Omental fat pad (tissue), 3 donors: ENCODE measurements at regions not wholly inside any gene's neighbourhood (a gene's known extent, or its start where the extent isn't known, plus 50 kb on each side); places are given as distances from the start of the nearest gene placed in this dataset.

Source experiments
- ATAC-seq: fragments of 150-250 bp; one replicate; pipeline ENCODE4 v1.9.1; 2016; ENCODE audit warnings: mild to moderate bottlenecking, moderate library complexity; ENCODE audit not compliant: low FRiP score
- DNase-seq: peaks from one replicate; pipeline ENCODE4 v3.0.0-alpha.2; 2019; ENCODE audit warnings: low spot score
- TF ChIP-seq, protein P1 (sequence below), 3 donors: fragments of 450-650 bp; IDR thresholded peaks; one replicate each; pipeline ENCODE4 v1.5.1; 2016 to 2017; ENCODE audit warnings: antibody characterized with exemption in 3 of 3, mild to moderate bottlenecking in 3 of 3, moderate library complexity in 2 of 3

DNA sequence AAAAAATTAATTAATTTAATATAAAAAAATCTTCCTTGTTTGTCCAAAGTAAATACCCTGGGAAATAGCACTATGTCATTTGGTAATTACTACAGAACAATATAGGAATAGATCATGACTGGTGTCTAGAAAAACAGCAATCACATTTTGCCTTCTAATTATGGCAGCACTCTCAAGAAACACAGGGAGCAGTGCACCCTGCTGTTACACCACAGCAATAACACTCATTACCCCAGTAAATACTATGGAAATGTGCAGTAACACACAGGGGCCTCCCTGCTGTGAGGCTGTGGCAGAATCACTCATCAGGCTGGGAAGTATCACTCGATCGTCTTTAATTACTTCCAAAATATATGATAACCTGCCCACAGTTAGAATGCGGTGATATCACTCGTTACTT is 646.0 kb downstream of the TUSC7 start:
- TF ChIP-seq, protein P1, sequence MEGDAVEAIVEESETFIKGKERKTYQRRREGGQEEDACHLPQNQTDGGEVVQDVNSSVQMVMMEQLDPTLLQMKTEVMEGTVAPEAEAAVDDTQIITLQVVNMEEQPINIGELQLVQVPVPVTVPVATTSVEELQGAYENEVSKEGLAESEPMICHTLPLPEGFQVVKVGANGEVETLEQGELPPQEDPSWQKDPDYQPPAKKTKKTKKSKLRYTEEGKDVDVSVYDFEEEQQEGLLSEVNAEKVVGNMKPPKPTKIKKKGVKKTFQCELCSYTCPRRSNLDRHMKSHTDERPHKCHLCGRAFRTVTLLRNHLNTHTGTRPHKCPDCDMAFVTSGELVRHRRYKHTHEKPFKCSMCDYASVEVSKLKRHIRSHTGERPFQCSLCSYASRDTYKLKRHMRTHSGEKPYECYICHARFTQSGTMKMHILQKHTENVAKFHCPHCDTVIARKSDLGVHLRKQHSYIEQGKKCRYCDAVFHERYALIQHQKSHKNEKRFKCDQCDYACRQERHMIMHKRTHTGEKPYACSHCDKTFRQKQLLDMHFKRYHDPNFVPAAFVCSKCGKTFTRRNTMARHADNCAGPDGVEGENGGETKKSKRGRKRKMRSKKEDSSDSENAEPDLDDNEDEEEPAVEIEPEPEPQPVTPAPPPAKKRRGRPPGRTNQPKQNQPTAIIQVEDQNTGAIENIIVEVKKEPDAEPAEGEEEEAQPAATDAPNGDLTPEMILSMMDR (IDR thresholded peaks at IDR 0.05), result no peak
- no peak for ATAC-seq
- no peak for DNase-seq

DNA sequence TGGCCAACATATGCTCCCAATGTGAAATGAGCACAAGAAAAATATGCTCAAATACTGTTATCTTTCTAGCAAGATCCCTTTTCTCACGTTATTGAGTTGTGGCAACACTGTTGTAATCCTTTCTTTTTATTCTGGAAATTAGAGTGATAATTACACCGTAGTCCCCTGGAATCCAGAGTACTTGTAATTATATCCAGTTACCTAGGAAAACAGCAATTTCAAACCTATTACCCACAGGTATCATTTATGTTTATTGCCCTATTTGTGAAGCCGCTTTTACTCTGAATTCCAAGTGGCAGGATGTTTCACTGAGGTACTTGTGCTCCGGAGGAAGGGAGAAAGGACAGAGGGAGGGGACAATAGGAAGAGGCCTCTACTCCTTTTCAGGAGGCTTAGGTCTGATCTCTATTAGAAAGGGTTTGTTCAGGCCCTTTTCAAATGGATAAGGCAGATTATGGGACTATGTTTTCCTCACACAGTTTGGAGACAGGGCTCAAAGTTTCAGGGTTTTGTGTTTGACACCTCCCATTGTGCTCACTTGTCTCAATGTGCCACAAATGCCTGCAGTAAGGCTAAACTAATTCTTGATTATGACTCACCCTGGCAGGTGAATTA is 646.6 kb downstream of the TUSC7 start:
- no peak for DNase-seq
- no peak for ATAC-seq
- TF ChIP-seq, protein P1 (IDR thresholded peaks at IDR 0.05), result no peak

DNA sequence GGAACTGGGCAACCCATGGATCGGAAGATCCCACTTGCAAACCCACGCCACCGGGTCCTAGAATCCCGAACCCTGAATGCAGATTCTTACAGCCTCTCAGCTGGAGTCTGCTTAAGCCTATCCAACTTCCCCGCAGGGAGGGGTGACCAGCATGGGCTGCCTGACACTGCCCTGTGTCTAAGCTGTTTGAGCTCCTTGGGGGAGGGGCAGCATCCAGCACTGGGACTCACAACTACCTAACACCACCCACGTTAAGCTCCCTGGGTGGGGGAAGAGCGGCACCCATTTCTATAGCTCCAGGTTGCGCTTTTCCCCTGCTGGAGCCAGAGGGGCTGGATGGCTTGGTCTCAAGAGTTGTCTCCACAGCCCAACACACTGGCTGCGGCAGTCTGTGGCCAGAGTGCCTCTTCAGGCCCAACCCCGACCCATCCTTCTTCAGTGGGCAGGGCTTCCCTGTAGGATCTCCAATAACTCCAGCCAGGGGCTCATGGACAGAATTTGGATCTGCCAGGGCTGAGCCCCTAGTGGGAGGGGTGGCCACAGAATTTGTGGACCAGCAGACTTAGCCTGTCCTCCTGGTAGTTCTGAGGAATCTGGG is 649.2 kb downstream of the TUSC7 start:
- TF ChIP-seq, protein P1 (IDR thresholded peaks at IDR 0.05), result no peak
- no peak for DNase-seq
- no peak for ATAC-seq

DNA sequence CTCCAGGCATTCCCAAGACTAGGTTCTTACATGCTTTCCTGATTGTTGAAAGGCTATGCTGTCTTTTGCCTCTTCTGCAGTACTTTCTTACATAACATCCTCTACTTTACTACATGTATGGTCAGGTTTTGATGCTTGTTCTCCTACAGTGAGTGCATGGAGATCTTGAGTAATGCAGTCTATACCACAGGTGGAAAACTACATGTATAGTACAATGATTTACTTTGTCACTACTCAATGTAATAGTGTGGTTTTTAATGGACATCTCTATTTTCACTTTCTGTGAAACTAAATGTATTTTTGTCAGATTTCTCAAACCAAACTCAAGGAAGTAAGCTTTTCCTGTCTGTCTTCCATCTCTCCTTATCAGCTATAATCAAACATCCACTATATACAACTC is 657.0 kb downstream of the TUSC7 start:
- no peak for ATAC-seq
- DNase-seq, result no peak
- TF ChIP-seq, protein P1 (IDR thresholded peaks at IDR 0.05), result no peak

DNA sequence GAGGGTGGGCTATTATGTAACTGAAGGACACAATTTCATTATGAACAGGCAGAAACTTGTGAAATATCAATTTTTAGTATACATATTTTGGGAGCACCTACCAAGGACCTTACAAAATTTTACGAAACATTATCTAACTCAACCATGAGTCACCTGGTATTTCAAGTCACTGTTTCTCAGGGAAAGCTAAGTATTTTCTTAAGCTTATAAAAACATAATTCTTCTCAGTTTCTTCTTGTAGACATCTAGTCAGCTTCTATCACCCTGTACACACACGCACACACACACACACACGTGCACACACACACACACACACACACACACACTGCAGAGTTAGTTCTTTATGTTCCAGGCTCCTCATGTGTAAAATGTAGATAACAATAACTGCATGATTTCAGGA is 658.3 kb downstream of the TUSC7 start:
- no peak for ATAC-seq
- TF ChIP-seq, protein P1 (IDR thresholded peaks at IDR 0.05), result no peak
- DNase-seq, result no peak

DNA sequence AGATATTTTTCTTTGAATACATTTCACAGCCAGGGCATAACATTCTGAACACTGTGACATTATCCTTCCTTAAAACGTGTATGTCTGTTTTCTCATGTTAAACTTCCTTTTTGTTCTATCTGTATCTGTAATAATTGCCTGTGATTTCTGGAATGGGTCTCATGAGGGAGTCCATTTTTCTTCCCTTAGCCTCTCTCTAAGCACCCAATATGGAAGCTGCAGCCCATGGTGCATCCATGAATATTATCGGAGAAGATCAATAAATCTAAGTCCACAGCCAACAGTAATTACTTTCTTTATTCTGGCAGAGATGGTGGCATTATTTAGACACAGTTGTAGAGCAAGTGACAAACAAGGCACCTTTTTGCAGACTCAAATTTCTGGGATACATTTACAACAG is 671.1 kb downstream of the TUSC7 start:
- ATAC-seq (no peak), DNase-seq (no peak)
- TF ChIP-seq, protein P1 (IDR thresholded peaks at IDR 0.05), result no peak

DNA sequence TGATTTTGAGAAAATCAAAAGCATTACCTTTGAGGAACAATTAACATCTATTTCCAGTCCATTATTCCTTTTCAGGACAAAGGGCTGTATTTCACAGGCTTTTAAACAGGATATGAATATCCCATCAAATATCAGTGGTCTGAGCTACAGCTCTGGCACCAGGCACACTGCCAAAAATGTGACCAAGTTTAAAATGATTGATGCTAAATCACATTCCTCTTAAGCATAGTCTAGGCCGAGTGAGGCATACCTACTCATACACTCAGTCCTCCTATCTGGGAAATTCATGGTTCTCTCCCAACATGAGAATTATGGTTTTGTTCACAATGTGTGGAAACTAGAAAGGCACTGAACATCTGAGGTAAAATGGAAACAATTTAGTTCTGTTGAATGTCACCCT is 683.5 kb downstream of the TUSC7 start:
- ATAC-seq (no peak), DNase-seq (no peak)
- TF ChIP-seq, protein P1 (IDR thresholded peaks at IDR 0.05), result no peak
